CD4-positive, alpha-beta memory T cell (primary cell): ENCODE measurements at regions not wholly inside any gene's neighbourhood (a gene's known extent, or its start where the extent isn't known, plus 50 kb on each side); places are given as distances from the start of the nearest gene placed in this dataset.
A peak's percentile ranks its signal among the peaks of the same experiment; 100 is the strongest.

Experiments used
- CTCF ChIA-PET: fragments of 350-600 bp; sonication (Branson Sonifier 250); formaldehyde crosslinking; loops from one replicate; lab custom pipeline; 2021; ENCODE audit warnings: inconsistent platforms; ENCODE audit not compliant: partially characterized antibody; lab: Charles Lee
- POLR2A ChIA-PET: fragments of 350-600 bp; sonication (Branson Sonifier 250); formaldehyde crosslinking; loops from one replicate; lab custom pipeline; 2021; ENCODE audit not compliant: partially characterized antibody; lab: Charles Lee
- DNase-seq, 5 donors: peaks; one replicate each; pipeline versions ENCODE4 v3.0.0 to v3.0.0-alpha.2; 2020 to 2022; ENCODE audit warnings: mixed read lengths in 1 of 5
- H3K27ac ChIP-seq: one replicate; pipeline ENCODE4 v1.7.0; 2013; ENCODE audit warnings: low read depth, low read length
- H3K27me3 ChIP-seq: 2 replicates; pipeline ENCODE4 v1.7.0; 2013; ENCODE audit warnings: mild to moderate bottlenecking, low read length, moderate library complexity; ENCODE audit not compliant: insufficient read depth
- H3K36me3 ChIP-seq: 2 replicates; pipeline ENCODE4 v1.7.0; 2013; ENCODE audit warnings: mild to moderate bottlenecking, low read length, moderate library complexity; ENCODE audit not compliant: insufficient read depth
- H3K4me1 ChIP-seq: 2 replicates; pipeline ENCODE4 v1.7.0; 2013; ENCODE audit warnings: mild to moderate bottlenecking, low read length, moderate library complexity; ENCODE audit not compliant: insufficient read depth
- H3K4me3 ChIP-seq, 2 donors: one replicate each; pipeline ENCODE4 v1.7.0; 2013; ENCODE audit warnings: low read length in 2 of 2, mild to moderate bottlenecking in 1 of 2
- H3K9me3 ChIP-seq, 2 donors: one replicate each; pipeline ENCODE4 v1.7.0; 2013; ENCODE audit warnings: low read length in 2 of 2, control low read depth in 1 of 2; ENCODE audit not compliant: control insufficient read depth in 1 of 2
- H3K27ac Mint-ChIP-seq, 7 donors: one replicate each; pipeline ENCODE4 v1.8.0; 2020 to 2021; ENCODE audit warnings: mixed read lengths in 7 of 7, mild to moderate bottlenecking in 6 of 7, inconsistent platforms in 3 of 7, moderate library complexity in 3 of 7
- H3K27me3 Mint-ChIP-seq, 2 donors: one replicate each; pipeline ENCODE4 v1.8.0; 2020 to 2021; ENCODE audit warnings: mixed read lengths in 2 of 2
- H3K36me3 Mint-ChIP-seq, 2 donors: one replicate each; pipeline ENCODE4 v1.8.0; 2020 to 2021; ENCODE audit warnings: mixed read lengths in 2 of 2, inconsistent platforms in 1 of 2, mild to moderate bottlenecking in 1 of 2
- H3K4me1 Mint-ChIP-seq, 4 donors: one replicate each; pipeline ENCODE4 v1.8.0; 2020 to 2021; ENCODE audit warnings: mixed read lengths in 4 of 4, mild to moderate bottlenecking in 1 of 4
- H3K4me3 Mint-ChIP-seq, 8 donors: one replicate each; pipeline ENCODE4 v1.8.0; 2020 to 2021; ENCODE audit warnings: mixed read lengths in 8 of 8, mild to moderate bottlenecking in 7 of 8, moderate library complexity in 6 of 8, inconsistent platforms in 3 of 8
- H3K9me3 Mint-ChIP-seq, 8 donors: one replicate each; pipeline ENCODE4 v1.8.0; 2020 to 2021; ENCODE audit warnings: mixed read lengths in 8 of 8, mild to moderate bottlenecking in 5 of 8, inconsistent platforms in 3 of 8, moderate library complexity in 1 of 8
- intact Hi-C: fragments of 100-400 bp; cut with micrococcal nuclease; formaldehyde crosslinking; loops from one replicate; pipeline ENCODE4 v1.15.1; 2023

- Histone ChIP-seq H3K9me3 (no peaks in the 10 kb centered on the region), H3K4me3 (no peak overlapping the region), H3K4me1 (peaks cover 20% of the 10 kb centered on the region), H3K27me3 (no peaks in the 10 kb centered on the region), H3K36me3 (no peaks in the 10 kb centered on the region), H3K27ac (no peak overlapping the region)
- Mint-ChIP-seq H3K27ac (peak overlapping the region; percentile 24 to 93 (median 77)), H3K27me3 (peaks cover 0 to 3% of the 10 kb centered on the region in 2 donors), H3K9me3 (peaks cover 0 to 3% (median 0%) of the 10 kb centered on the region in 8 donors), H3K4me3 (peak overlapping the region in 5 of 8 donors; percentile 5 to 71 (median 18)), H3K4me1 (peaks cover 14 to 22% (median 18%) of the 10 kb centered on the region in 4 donors), H3K36me3 (no peaks in the 10 kb centered on the region)
- peak in 1 of 5 donors; percentile 37 for DNase-seq
- intact Hi-C loops = loop anchor here (1.0 kb wide), 1 partner anchor 24 kb away; no protein-coding TSS in a partner anchor
- ChIA-PET POLR2A (no interaction called here), CTCF (no interaction called here)
These were observed 160.4 kb downstream of the KIF20B start for GRCh38 chr10:89861584-89862301.

GRCh38 chr10:89867964-89868363 is 166.6 kb downstream of the KIF20B start:
- Mint-ChIP-seq H3K9me3 (peaks cover 0 to 2% (median 0%) of the 10 kb centered on the region in 8 donors), H3K27ac (no peak overlapping the region), H3K4me3 (no peak overlapping the region), H3K4me1 (no peaks in the 10 kb centered on the region), H3K36me3 (no peaks in the 10 kb centered on the region), H3K27me3 (peaks cover 9 to 10% of the 10 kb centered on the region in 2 donors)
- Histone ChIP-seq H3K9me3 (no peaks in the 10 kb centered on the region), H3K4me3 (no peak overlapping the region), H3K36me3 (no peaks in the 10 kb centered on the region), H3K27me3 (no peaks in the 10 kb centered on the region), H3K27ac (no peak overlapping the region), H3K4me1 (no peaks in the 10 kb centered on the region)
- ChIA-PET POLR2A (no interaction called here), CTCF (no interaction called here)
- DNase-seq = no peak
- intact Hi-C loops = no loop called here

GRCh38 chr10:89869180-89869579 is 167.8 kb downstream of the KIF20B start:
- H3K27ac ChIP-seq = no peak overlapping the region
- Mint-ChIP-seq H3K27ac (no peak overlapping the region), H3K27me3 (peaks cover 13 to 16% of the 10 kb centered on the region in 2 donors), H3K36me3 (no peaks in the 10 kb centered on the region), H3K4me3 (no peak overlapping the region), H3K9me3 (peaks cover 0 to 2% (median 0%) of the 10 kb centered on the region in 8 donors), H3K4me1 (no peaks in the 10 kb centered on the region)
- no peak overlapping the region for H3K4me3 ChIP-seq
- no peaks in the 10 kb centered on the region for H3K36me3 ChIP-seq
- no peaks in the 10 kb centered on the region for H3K27me3 ChIP-seq
- no peaks in the 10 kb centered on the region for H3K4me1 ChIP-seq
- ChIA-PET CTCF (no interaction called here), POLR2A (no interaction called here)
- H3K9me3 ChIP-seq = no peaks in the 10 kb centered on the region
- DNase-seq = no peak
- intact Hi-C loops = no loop called here

GRCh38 chr10:89869592-89870156 is 168.3 kb downstream of the KIF20B start:
- H3K36me3 Mint-ChIP-seq = no peaks in the 10 kb centered on the region
- no peaks in the 10 kb centered on the region for H3K4me1 Mint-ChIP-seq
- intact Hi-C loops = no loop called here
- H3K9me3 Mint-ChIP-seq = peaks cover 0 to 2% (median 0%) of the 10 kb centered on the region in 8 donors
- CTCF ChIA-PET = no interaction called here
- Histone ChIP-seq H3K27me3 (no peaks in the 10 kb centered on the region), H3K27ac (no peak overlapping the region), H3K4me3 (no peak overlapping the region), H3K4me1 (no peaks in the 10 kb centered on the region), H3K9me3 (no peaks in the 10 kb centered on the region), H3K36me3 (no peaks in the 10 kb centered on the region)
- peaks cover 13 to 16% of the 10 kb centered on the region in 2 donors for H3K27me3 Mint-ChIP-seq
- H3K4me3 Mint-ChIP-seq = no peak overlapping the region
- no peak overlapping the region for H3K27ac Mint-ChIP-seq
- no peak for DNase-seq
- POLR2A ChIA-PET = no interaction called here

- no peaks in the 10 kb centered on the region for H3K4me1 Mint-ChIP-seq
- peaks cover 0 to 1% (median 0%) of the 10 kb centered on the region in 8 donors for H3K9me3 Mint-ChIP-seq
- no peak for DNase-seq
- intact Hi-C loops = no loop called here
- H3K27me3 Mint-ChIP-seq = peaks cover 13 to 18% of the 10 kb centered on the region in 2 donors
- H3K27ac ChIP-seq = no peak overlapping the region
- no peak overlapping the region for H3K4me3 ChIP-seq
- no peaks in the 10 kb centered on the region for H3K36me3 Mint-ChIP-seq
- no peaks in the 10 kb centered on the region for H3K4me1 ChIP-seq
- CTCF ChIA-PET = no interaction called here
- no peaks in the 10 kb centered on the region for H3K9me3 ChIP-seq
- no peaks in the 10 kb centered on the region for H3K36me3 ChIP-seq
- H3K4me3 Mint-ChIP-seq = no peak overlapping the region
- no peaks in the 10 kb centered on the region for H3K27me3 ChIP-seq
- POLR2A ChIA-PET = no interaction called here
- no peak overlapping the region for H3K27ac Mint-ChIP-seq
These were observed 169.5 kb downstream of the KIF20B start for GRCh38 chr10:89870936-89871335.

- H3K4me3 Mint-ChIP-seq = no peak overlapping the region
These were observed 171.7 kb downstream of the KIF20B start for GRCh38 chr10:89873055-89873454.

GRCh38 chr10:89875557-89875956 is 174.2 kb downstream of the KIF20B start:
- H3K4me1 ChIP-seq = no peaks in the 10 kb centered on the region
- Mint-ChIP-seq H3K27me3 (peaks cover 6 to 9% of the 10 kb centered on the region in 2 donors), H3K27ac (no peak overlapping the region), H3K36me3 (no peaks in the 10 kb centered on the region), H3K4me3 (no peak overlapping the region), H3K9me3 (peaks cover 0 to 1% (median 0%) of the 10 kb centered on the region in 8 donors), H3K4me1 (no peaks in the 10 kb centered on the region)
- CTCF ChIA-PET = no interaction called here
- no peak for DNase-seq
- intact Hi-C loops = no loop called here
- H3K27ac ChIP-seq = no peak overlapping the region
- H3K9me3 ChIP-seq = no peaks in the 10 kb centered on the region
- POLR2A ChIA-PET = no interaction called here
- no peaks in the 10 kb centered on the region for H3K27me3 ChIP-seq
- no peak overlapping the region for H3K4me3 ChIP-seq
- H3K36me3 ChIP-seq = no peaks in the 10 kb centered on the region

More at GRCh38 chr10:89873055-89873454, 171.7 kb downstream of the KIF20B start:
- no peak overlapping the region for H3K4me3 ChIP-seq
- Mint-ChIP-seq H3K27ac (no peak overlapping the region), H3K36me3 (no peaks in the 10 kb centered on the region), H3K4me1 (no peaks in the 10 kb centered on the region), H3K27me3 (peaks cover 13 to 18% of the 10 kb centered on the region in 2 donors), H3K9me3 (peaks cover 0 to 1% (median 0%) of the 10 kb centered on the region in 8 donors)
- DNase-seq = no peak
- H3K36me3 ChIP-seq = no peaks in the 10 kb centered on the region
- ChIA-PET CTCF (interaction anchor here (1.2 kb wide), 1 partner anchor 13 kb away, joined by 3 read pairs; no protein-coding TSS in a partner anchor), POLR2A (no interaction called here)
- H3K9me3 ChIP-seq = no peaks in the 10 kb centered on the region
- no peak overlapping the region for H3K27ac ChIP-seq
- no peaks in the 10 kb centered on the region for H3K4me1 ChIP-seq
- H3K27me3 ChIP-seq = no peaks in the 10 kb centered on the region
- intact Hi-C loops = no loop called here
